HS-27A (cell line): ENCODE measurements at regions not wholly inside any gene's neighbourhood (a gene's known extent, or its start where the extent isn't known, plus 50 kb on each side); places are given as distances from the start of the nearest gene placed in this dataset.
A peak's percentile ranks its signal among the peaks of the same experiment; 100 is the strongest.

Experiments used
- DNase-seq: peaks from one replicate; pipeline ENCODE4 v3.0.0-alpha.2; 2012; ENCODE audit warnings: low read depth, missing footprints

GRCh38 chr6:105849746-105850145, 236.4 kb upstream of the PRDM1 start:
- peak; percentile 5 for DNase-seq

- DNase-seq = no peak
Measured at GRCh38 chr6:105847433-105847832, 238.7 kb upstream of the PRDM1 start.

GRCh38 chr6:105844275-105844883, 241.8 kb upstream of the PRDM1 start:
- DNase-seq = no peak

- DNase-seq = no peak
Measured at GRCh38 chr6:105839266-105839665, 246.9 kb upstream of the PRDM1 start.

GRCh38 chr6:105838171-105838570, 248.0 kb upstream of the PRDM1 start:
- no peak for DNase-seq

GRCh38 chr6:105836889-105837288, 249.2 kb upstream of the PRDM1 start:
- no peak for DNase-seq

- DNase-seq = no peak
Measured at GRCh38 chr6:105836379-105836778, 249.8 kb upstream of the PRDM1 start.

- no peak for DNase-seq
Measured at GRCh38 chr6:105835373-105835772, 250.8 kb upstream of the PRDM1 start.

- DNase-seq = no peak
Measured at GRCh38 chr6:105833959-105834947, 251.9 kb upstream of the PRDM1 start.

- DNase-seq = no peak
Measured at GRCh38 chr6:105832313-105832761, 253.8 kb upstream of the PRDM1 start.

- DNase-seq = no peak
Measured at GRCh38 chr6:105831311-105832097, 254.6 kb upstream of the PRDM1 start.

- DNase-seq = no peak
Measured at GRCh38 chr6:105825210-105825609, 260.9 kb upstream of the PRDM1 start.

GRCh38 chr6:105824732-105825131, 261.4 kb upstream of the PRDM1 start:
- no peak for DNase-seq

- DNase-seq = no peak
Measured at GRCh38 chr6:105821777-105822176, 264.4 kb upstream of the PRDM1 start.

- no peak for DNase-seq
Measured at GRCh38 chr6:105821027-105821426, 265.1 kb upstream of the PRDM1 start.

GRCh38 chr6:105819745-105820144, 266.4 kb upstream of the PRDM1 start:
- no peak for DNase-seq

GRCh38 chr6:105818505-105818904, 267.6 kb upstream of the PRDM1 start:
- no peak for DNase-seq

GRCh38 chr6:105817961-105818360, 268.2 kb upstream of the PRDM1 start:
- DNase-seq = no peak

- no peak for DNase-seq
Measured at GRCh38 chr6:105817370-105817769, 268.8 kb upstream of the PRDM1 start.

- no peak for DNase-seq
Measured at GRCh38 chr6:105816847-105817246, 269.3 kb upstream of the PRDM1 start.

- DNase-seq = no peak
Measured at GRCh38 chr6:105815661-105816555, 270.2 kb upstream of the PRDM1 start.
